GM12878 (cell line): ENCODE measurements at regions not wholly inside any gene's neighbourhood (a gene's known extent, or its start where the extent isn't known, plus 50 kb on each side); places are given as distances from the start of the nearest gene placed in this dataset.

Source experiments
- ATAC-seq: fragments of 200-7000 bp; cut with Tn5 transposase; 3 replicates; pipeline ENCODE4 v1.9.1; 2020; ENCODE audit warnings: mild to moderate bottlenecking, moderate library complexity
- BruUV-seq: library from RNA; stranded (reverse); fragments of 400-500 nt; replicated peaks from 2 replicates; lab custom pipeline; 2021; lab: Mats Ljungman, UMichigan
- CTCF ChIA-PET: fragments of 300-600 bp; sonication (Branson Sonifier 250); formaldehyde crosslinking; extraction: SDS; loops from one replicate; lab custom pipeline; 2021; ENCODE audit warnings: inconsistent platforms; lab: Yijun Ruan, JAX
- POLR2A ChIA-PET: fragments of 350-600 bp; formaldehyde crosslinking; extraction: SDS; loops from one replicate; lab custom pipeline; 2021; ENCODE audit warnings: inconsistent platforms; lab: Charles Lee
- RAD21 ChIA-PET: fragments of 300-600 bp; sonication (Branson Sonifier 250); formaldehyde crosslinking; loops from one replicate; lab custom pipeline; 2023; ENCODE audit warnings: antibody characterized with exemption; ENCODE audit not compliant: unreplicated experiment; lab: Charles Lee
- SMC1A ChIA-PET: fragments of 300-600 bp; sonication (Branson Sonifier 250); formaldehyde crosslinking; loops from one replicate; lab custom pipeline; 2023; ENCODE audit not compliant: unreplicated experiment, uncharacterized antibody; lab: Charles Lee
- DNase-seq: peaks from one replicate; pipeline ENCODE4 v3.0.0-alpha.2; 2011; ENCODE audit warnings: low read depth, low spot score
- FAIRE-seq: peaks from 3 replicates; lab custom pipeline; 2011; peaks lifted over from hg19 to GRCh38; lab: Jason Lieb, UNC
- H2AFZ ChIP-seq: 2 replicates; pipeline ENCODE4 v1.6.0; 2011; ENCODE audit warnings: low read depth, low read length, control low read depth; ENCODE audit not compliant: control insufficient read depth
- H3K27ac ChIP-seq: 2 replicates; pipeline ENCODE4 v1.5.1; 2011; ENCODE audit warnings: control low read depth; ENCODE audit not compliant: control insufficient read depth, insufficient read depth
- H3K27me3 ChIP-seq, 2 experiments: replicated peaks in 1 of 2; 2 replicates each; pipeline versions ENCODE4 v1.6.0 to v1.6.1; 2011; ENCODE audit warnings: low read length in 1 of 2; ENCODE audit not compliant: control insufficient read depth in 2 of 2, insufficient read depth in 2 of 2
- H3K36me3 ChIP-seq, 2 experiments: 2 replicates each; pipeline ENCODE4 v1.5.1; 2011; ENCODE audit warnings: low read length in 1 of 2; ENCODE audit not compliant: control insufficient read depth in 2 of 2, insufficient read depth in 2 of 2
- H3K4me1 ChIP-seq: 2 replicates; pipeline ENCODE4 v1.6.1; 2011; ENCODE audit warnings: mild to moderate bottlenecking, low read length, moderate library complexity, mixed read lengths; ENCODE audit not compliant: control insufficient read depth, insufficient read depth
- H3K4me2 ChIP-seq: 2 replicates; pipeline ENCODE4 v1.6.0; 2011; ENCODE audit warnings: control low read depth; ENCODE audit not compliant: control insufficient read depth, insufficient read depth
- H3K4me3 ChIP-seq: fragments of 200-600 bp; sonication (generic); 2 replicates; pipeline ENCODE4 v1.5.1; 2016
- H3K79me2 ChIP-seq: 2 replicates; pipeline ENCODE4 v1.6.0; 2011; ENCODE audit warnings: low read length; ENCODE audit not compliant: control insufficient read depth, insufficient read depth
- H3K9ac ChIP-seq: 2 replicates; pipeline ENCODE4 v1.8.0; 2011; ENCODE audit warnings: low read length, control low read depth, mixed read lengths; ENCODE audit not compliant: control insufficient read depth, insufficient read depth
- H3K9me3 ChIP-seq: replicated peaks from 3 replicates; pipeline ENCODE4 v1.5.1; 2011; ENCODE audit warnings: mild to moderate bottlenecking, low read length; ENCODE audit not compliant: control insufficient read depth, insufficient read depth
- H4K20me1 ChIP-seq: 2 replicates; pipeline ENCODE4 v1.6.0; 2011; ENCODE audit not compliant: control insufficient read depth, insufficient read depth
- CBX5 ChIP-seq: sonication (generic); IDR thresholded peaks from 2 replicates; pipeline ENCODE4 v1.6.1; 2016; ENCODE audit warnings: low read depth, moderate library complexity, mild to moderate bottlenecking, inconsistent platforms
- EGR1 ChIP-seq, 2 experiments: IDR thresholded peaks; 1 replicate in 1 of 2; 2 replicates in 1 of 2; pipeline ENCODE4 v1.6.1; 2011 to 2012; ENCODE audit warnings: low read depth in 2 of 2, low read length in 2 of 2, borderline replicate concordance in 1 of 2, mild to moderate bottlenecking in 1 of 2, moderate library complexity in 1 of 2
- EZH2 ChIP-seq: IDR thresholded peaks from 2 replicates; pipeline ENCODE4 v1.6.1; 2012; ENCODE audit warnings: low read depth, mild to moderate bottlenecking, control low read depth, inconsistent platforms, low read length, borderline replicate concordance; ENCODE audit not compliant: control insufficient read depth
- FOS ChIP-seq: IDR thresholded peaks from 3 replicates; pipeline ENCODE4 v1.6.1; 2011; ENCODE audit warnings: borderline replicate concordance; ENCODE audit not compliant: insufficient read length; ENCODE audit errors: extremely low read depth
- MEF2B ChIP-seq: fragments of 450-650 bp; IDR thresholded peaks from 2 replicates; pipeline ENCODE4 v1.6.1; 2018; ENCODE audit warnings: mild to moderate bottlenecking, moderate library complexity; ENCODE audit not compliant: partially characterized antibody, poor library complexity, severe bottlenecking
- MTA2 ChIP-seq: fragments of 450-650 bp; IDR thresholded peaks from 2 replicates; pipeline ENCODE4 v1.6.1; 2016; ENCODE audit warnings: low read depth, mild to moderate bottlenecking, moderate library complexity
- NFYB ChIP-seq: IDR thresholded peaks from 2 replicates; pipeline ENCODE4 v1.6.1; 2011; ENCODE audit warnings: low read depth, mild to moderate bottlenecking, low read length, improper control_type of control experiment, moderate library complexity; ENCODE audit not compliant: insufficient read depth
- SP1 ChIP-seq: IDR thresholded peaks from one replicate; pipeline ENCODE4 v1.6.1; 2011; ENCODE audit warnings: low read depth, low read length
- STAT3 ChIP-seq: IDR thresholded peaks from 2 replicates; pipeline ENCODE4 v1.6.1; 2011; ENCODE audit warnings: low read depth, low read length, improper control_type of control experiment
- WRNIP1 ChIP-seq: IDR thresholded peaks from 2 replicates; pipeline ENCODE4 v1.6.1; 2011; ENCODE audit warnings: low read depth, low read length, improper control_type of control experiment, borderline replicate concordance
- ZNF622 ChIP-seq: fragments of 450-650 bp; IDR thresholded peaks from 2 replicates; pipeline ENCODE4 v1.6.1; 2017; ENCODE audit warnings: mild to moderate bottlenecking, inconsistent platforms
- WGBS: methylation state at CpG from one replicate; pipeline ENCODE4 v1.1.6; 2016; ENCODE audit warnings: low lambda C conversion rate; ENCODE audit not compliant: insufficient replicate concordance, insufficient coverage; ENCODE audit errors: missing lambda C conversion rate; 5-methylcytosine and 5-hydroxymethylcytosine counted together
- in situ Hi-C: fragments of 300-500 bp; cut with MboI; formaldehyde crosslinking; loops from 9 replicates; pipeline ENCODE4 v1.14.3; 2018; ENCODE audit warnings: mixed read lengths
- intact Hi-C: fragments of 100-400 bp; cut with micrococcal nuclease; formaldehyde crosslinking; loops from one replicate; pipeline ENCODE4 v1.14.2; 2022; ENCODE audit not compliant: unreplicated experiment
- TF ChIP-seq, protein P1 (sequence below): fragments of 150-350 bp; IDR thresholded peaks from 2 replicates; pipeline ENCODE4 v1.6.1; 2016; ENCODE audit warnings: low read depth, low read length
- TF ChIP-seq, protein P2 (sequence below): IDR thresholded peaks from 2 replicates; pipeline ENCODE4 v1.6.1; 2012; ENCODE audit warnings: low read depth, low read length, improper control_type of control experiment

DNA sequence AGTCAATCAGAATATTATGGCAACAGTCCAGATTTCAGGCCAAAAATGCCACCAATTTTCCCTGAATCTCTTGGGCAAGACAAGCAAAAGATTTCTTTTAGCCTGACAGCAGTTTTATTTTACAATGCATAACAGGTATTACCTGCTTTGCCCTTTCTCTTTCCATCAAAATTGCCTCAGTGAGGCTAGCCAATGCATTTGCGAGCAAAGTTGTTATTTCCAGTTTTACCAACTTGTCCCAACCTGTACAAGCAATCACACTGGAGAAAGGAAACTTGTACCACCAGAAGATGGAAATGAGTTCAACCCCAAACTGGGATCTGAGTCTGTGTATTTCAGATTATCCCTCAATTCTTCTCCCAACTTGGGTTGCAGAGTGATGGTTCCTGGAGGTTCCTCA lies 279.9 kb upstream of the CDYL start:
- in situ Hi-C loops, result no loop called here
- DNase-seq (no peak), FAIRE-seq (no peak), ATAC-seq (no peak)
- POLR2A ChIA-PET, result no interaction called here
- H3K79me2 ChIP-seq, result no peaks in the 10 kb centered on the region
- no TSS peak for BruUV-seq
- intact Hi-C loops, result no loop called here
- H3K9ac ChIP-seq, result no peak overlapping the region
- TF ChIP-seq NFYB (no peak), WRNIP1 (no peak), FOS (no peak), CBX5 (no peak), MEF2B (no peak), EGR1 (IDR thresholded peaks at IDR 0.05; ENCODE audit: borderline replicate concordance in 1 of 2, low read depth in 2 of 2, low read length in 2 of 2) (no peak), SP1 (no peak), MTA2 (no peak), STAT3 (no peak), EZH2 (no peak), ZNF622 (no peak)
- TF ChIP-seq, protein P1, sequence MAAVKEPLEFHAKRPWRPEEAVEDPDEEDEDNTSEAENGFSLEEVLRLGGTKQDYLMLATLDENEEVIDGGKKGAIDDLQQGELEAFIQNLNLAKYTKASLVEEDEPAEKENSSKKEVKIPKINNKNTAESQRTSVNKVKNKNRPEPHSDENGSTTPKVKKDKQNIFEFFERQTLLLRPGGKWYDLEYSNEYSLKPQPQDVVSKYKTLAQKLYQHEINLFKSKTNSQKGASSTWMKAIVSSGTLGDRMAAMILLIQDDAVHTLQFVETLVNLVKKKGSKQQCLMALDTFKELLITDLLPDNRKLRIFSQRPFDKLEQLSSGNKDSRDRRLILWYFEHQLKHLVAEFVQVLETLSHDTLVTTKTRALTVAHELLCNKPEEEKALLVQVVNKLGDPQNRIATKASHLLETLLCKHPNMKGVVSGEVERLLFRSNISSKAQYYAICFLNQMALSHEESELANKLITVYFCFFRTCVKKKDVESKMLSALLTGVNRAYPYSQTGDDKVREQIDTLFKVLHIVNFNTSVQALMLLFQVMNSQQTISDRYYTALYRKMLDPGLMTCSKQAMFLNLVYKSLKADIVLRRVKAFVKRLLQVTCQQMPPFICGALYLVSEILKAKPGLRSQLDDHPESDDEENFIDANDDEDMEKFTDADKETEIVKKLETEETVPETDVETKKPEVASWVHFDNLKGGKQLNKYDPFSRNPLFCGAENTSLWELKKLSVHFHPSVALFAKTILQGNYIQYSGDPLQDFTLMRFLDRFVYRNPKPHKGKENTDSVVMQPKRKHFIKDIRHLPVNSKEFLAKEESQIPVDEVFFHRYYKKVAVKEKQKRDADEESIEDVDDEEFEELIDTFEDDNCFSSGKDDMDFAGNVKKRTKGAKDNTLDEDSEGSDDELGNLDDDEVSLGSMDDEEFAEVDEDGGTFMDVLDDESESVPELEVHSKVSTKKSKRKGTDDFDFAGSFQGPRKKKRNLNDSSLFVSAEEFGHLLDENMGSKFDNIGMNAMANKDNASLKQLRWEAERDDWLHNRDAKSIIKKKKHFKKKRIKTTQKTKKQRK, result no peak
- TF ChIP-seq, protein P2, sequence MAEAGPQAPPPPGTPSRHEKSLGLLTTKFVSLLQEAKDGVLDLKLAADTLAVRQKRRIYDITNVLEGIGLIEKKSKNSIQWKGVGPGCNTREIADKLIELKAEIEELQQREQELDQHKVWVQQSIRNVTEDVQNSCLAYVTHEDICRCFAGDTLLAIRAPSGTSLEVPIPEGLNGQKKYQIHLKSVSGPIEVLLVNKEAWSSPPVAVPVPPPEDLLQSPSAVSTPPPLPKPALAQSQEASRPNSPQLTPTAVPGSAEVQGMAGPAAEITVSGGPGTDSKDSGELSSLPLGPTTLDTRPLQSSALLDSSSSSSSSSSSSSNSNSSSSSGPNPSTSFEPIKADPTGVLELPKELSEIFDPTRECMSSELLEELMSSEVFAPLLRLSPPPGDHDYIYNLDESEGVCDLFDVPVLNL, result no peak
- SMC1A ChIA-PET, result no interaction called here
- CTCF ChIA-PET, result no interaction called here
- H3K27ac ChIP-seq, result no peak overlapping the region
- H3K4me3 ChIP-seq, result no peak overlapping the region
- H3K27me3 ChIP-seq, result no peaks in the 10 kb centered on the region; a peak in 1 of 4 replicates
- H4K20me1 ChIP-seq, result no peaks in the 10 kb centered on the region
- no peak overlapping the region for H3K4me2 ChIP-seq
- H3K4me1 ChIP-seq, result no peaks in the 10 kb centered on the region
- WGBS, result 40% methylated on average over 1 of the region's 1 CpG
- RAD21 ChIA-PET, result no interaction called here
- H3K36me3 ChIP-seq, result no peaks in the 10 kb centered on the region
- no peaks in the 10 kb centered on the region for H3K9me3 ChIP-seq
- H2AFZ ChIP-seq, result no peak overlapping the region
